NCI-H1092 treated with DMSO at 0.1 percent for 48 hours (cell line): ENCODE measurements at regions not wholly inside any gene's neighbourhood (a gene's known extent, or its start where the extent isn't known, plus 50 kb on each side); places are given as distances from the start of the nearest gene placed in this dataset.
"Not testable (repeated sequence)": the region's sequence is repeated elsewhere in the genome, so short reads cannot be mapped to it uniquely, and the experiment has no call there.

Experiments
- DNase-seq: peaks from one replicate; lab custom pipeline; 2025; lab: John Stamatoyannopoulos, UW

DNA sequence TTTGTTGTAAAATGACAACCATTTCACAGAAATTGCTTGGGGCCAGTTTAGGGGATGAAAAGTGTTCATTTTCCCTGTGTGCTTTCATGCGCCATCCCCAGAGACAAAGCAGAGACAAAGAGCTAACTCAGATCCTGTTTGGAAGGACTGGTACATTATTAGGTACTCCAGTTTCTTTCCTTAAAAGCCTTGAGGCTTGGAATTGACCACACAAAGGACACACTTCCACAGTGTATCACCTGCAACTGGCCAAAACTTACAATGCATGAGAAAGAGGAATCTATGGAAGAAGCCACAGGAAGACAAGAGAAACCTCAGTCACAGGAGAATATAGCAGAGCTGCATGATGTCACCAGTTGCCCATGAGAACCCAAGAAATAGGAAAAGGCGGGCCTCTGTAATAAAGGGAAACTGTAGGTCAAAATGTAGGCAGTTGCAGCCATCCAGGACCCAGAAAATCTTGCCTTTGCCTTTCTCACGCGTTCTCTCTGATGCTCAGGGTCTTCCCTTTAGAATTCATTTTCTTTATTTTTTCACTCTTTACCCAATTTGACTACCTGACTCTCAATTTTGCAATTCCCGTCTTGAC lies 339.0 kb downstream of the RMST start:
- DNase-seq: no peak

- no peak for DNase-seq
These were observed 342.5 kb downstream of the RMST start for GRCh38 chr12:97805146-97805545.

DNA sequence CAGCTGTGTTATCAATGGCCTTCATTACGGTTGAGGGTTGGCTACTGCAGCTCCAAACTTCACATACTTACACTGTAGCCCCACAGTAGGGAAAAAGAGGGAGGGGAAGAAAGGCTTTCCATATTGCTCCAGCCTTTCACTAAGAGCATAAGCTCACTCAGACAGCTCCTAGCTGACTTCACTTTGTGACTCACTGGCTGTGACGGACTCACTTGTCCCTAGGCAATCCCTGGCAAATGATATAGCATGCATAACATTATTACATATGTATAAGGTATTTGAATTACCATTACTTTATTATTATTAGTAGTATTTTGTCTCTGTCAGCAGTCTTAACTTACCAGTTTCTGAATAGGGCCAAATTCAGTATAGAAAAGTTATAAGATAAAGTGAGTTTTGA lies 350.7 kb downstream of the RMST start:
- no peak for DNase-seq

GRCh38 chr12:97821806-97822205 lies 359.2 kb downstream of the RMST start:
- DNase-seq: no peak

- DNase-seq: no peak
These were observed 372.9 kb downstream of the RMST start for GRCh38 chr12:97835541-97835940.

DNA sequence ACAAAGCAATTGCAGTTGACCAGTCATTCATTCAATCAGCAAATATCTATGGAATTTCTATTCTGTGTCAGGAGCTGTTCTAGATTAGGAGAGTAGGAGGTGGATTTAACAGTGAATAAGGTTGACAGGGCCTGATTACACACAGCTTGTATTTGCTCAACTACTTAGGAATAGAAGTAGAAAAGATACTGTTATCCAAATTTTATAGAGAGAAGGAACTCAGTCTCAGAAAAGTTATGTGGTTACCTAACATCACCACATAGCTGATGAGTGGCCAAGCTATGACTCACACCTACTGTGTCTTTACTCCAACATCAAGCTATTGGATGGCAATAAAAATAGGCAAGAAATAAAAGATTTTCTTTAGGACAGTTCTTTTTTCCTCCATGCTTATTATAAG lies 374.8 kb downstream of the RMST start:
- DNase-seq: no peak

GRCh38 chr12:97848051-97848450 lies 385.4 kb downstream of the RMST start:
- no peak for DNase-seq

DNA sequence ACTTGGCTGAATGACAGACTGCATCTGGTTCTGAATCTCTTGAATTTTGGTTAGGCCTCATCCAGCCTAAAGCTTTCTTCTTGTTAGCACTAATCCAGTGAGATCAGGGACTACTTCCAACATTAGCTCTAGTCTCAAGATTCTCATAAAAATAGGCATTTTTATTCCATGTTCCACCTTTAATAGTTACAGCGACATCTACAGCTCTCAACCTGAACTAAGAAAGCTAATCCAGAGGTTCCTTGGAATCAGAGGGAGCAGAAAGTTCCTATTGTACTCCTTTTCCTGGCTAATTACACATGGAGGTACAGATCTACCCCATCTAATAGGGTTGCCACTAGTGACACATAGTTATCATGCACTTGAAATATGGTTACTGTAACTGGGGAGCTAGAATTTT lies 391.9 kb downstream of the RMST start:
- no peak for DNase-seq

GRCh38 chr12:97862072-97862471 lies 399.5 kb downstream of the RMST start:
- no peak for DNase-seq

GRCh38 chr12:97875064-97875463 lies 412.5 kb downstream of the RMST start:
- DNase-seq: no peak

- no peak for DNase-seq
These were observed 414.2 kb downstream of the RMST start for GRCh38 chr12:97876780-97877179.

DNA sequence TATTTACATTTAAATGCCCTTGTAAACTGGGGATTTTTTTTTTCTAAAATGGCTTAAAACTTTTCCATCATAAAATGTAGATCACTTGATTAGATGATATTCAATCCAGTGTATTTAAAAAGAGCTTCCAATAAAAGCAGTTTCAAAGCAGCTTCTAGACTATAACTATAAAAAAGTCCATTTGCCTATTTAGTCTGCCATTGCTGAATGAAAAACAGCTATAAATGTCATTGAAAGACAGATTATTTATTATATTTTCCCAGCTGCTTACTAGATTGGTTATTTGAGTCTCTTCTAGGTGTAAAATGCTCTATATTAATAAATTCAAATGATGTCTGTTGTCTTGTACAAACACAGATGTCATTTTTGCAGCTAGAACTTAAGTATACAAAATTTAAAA lies 414.8 kb downstream of the RMST start:
- DNase-seq: no peak

DNA sequence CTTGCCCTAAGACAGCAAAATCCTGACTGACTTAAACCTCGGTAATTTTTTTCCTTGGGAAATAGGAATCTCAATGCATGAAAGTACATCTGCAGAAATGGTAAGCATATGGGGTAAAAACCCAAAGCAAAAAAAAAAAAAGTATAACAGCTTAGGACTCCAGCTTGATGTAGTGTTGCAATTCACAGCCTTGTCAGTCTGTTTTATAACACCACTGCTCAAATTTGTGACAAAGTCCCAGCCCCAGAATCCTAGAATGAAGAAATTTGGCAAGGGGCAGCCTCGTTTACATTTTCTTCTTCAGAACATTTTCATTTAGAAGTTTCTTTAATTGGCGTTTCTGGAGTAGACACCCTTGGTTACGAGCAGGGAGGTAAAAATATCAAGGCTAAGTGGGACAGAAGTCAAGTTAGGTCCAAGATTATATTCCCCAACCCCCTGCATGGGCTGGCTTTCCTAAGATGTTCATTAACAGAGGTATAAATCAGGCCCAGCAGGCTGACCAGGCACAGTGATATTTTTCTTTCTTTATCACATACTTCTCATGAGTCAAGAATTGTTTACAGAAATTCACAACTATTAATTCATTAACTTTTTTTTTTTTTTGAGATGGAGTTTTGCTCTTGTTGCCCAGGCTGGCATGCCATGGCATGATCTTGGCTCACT lies 424.0 kb downstream of the RMST start:
- DNase-seq: no peak

- not testable (repeated sequence) for DNase-seq
These were observed 435.3 kb downstream of the RMST start for GRCh38 chr12:97897881-97898280.

GRCh38 chr12:97899529-97899928 lies 436.9 kb downstream of the RMST start:
- DNase-seq: no peak

DNA sequence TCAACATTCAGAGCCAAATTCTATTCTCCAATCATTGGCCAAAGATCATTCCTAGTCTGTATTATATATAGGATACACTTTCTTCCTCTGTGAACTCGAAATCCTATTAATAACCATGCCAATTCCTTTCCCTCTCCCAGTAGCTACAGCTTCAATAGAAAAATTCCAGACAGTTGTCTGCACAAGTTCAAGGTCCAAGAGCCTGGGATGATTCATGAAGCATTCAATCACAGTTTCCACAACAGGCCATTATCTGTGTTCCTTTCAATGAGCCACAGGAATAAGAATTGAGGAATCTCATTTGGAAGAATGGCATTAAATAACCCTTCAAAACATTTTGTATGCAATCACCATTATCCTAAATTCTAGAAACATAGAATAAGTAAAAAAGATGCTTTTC lies 437.4 kb downstream of the RMST start:
- no peak for DNase-seq

DNA sequence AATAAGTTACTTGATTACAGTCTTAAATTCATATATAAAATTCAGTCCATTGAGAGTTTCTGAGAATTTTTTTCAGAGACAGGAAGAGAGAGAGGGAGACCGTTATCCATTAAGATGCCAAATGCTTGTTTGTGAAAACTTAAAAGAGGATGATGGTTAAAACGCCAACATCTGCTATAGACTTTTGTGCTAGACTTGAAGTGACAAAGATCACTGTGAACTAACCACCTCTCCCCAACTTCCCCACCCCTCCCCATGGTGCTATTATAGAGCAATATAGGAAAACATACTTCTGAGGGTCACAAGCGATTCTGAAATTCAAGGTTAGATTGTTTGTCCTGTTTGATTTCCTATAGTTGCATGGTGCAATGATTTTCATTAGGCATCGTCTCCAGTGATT lies 440.8 kb downstream of the RMST start:
- no peak for DNase-seq

DNA sequence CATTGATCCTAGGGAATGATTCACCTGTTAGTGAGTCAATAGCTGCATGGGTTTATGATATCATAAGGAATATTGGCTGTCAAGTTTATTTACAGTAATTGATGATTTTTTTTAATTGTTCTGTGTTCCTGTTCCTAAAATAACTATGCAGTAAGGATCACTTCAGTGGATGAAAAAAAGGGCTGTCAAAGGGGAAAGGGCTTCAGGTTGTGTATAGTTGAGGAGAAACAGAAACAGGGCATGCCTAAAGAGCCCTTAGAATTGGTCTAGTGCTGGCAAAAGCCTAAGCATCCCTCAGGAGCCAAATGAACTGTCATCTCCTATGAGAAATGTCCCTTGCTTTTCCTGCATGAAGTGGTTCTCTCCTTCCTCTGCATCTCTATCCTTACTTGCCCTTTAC lies 444.9 kb downstream of the RMST start:
- no peak for DNase-seq

DNA sequence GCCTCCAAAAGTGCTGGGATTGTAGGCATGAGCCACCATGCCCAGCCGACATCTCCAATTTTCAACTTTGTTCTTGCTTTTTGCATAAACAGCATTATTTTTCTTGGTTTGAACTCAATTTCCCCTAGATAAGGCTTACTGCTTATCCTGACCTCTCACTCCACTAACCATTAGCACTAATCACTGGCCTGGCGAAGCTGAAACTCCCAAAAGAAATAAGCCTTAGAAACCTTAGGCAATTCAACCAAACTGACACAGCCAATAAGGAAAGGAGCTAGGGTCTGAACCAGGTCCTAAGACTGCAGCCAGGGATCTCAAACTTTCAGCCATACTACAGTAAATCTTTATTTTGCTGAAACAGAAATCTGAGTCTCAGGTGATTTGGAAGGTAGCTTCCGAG lies 448.0 kb downstream of the RMST start:
- DNase-seq: no peak

GRCh38 chr12:97912943-97913342 lies 450.3 kb downstream of the RMST start:
- no peak for DNase-seq

GRCh38 chr12:97921979-97922722 lies 459.5 kb downstream of the RMST start:
- DNase-seq: no peak

GRCh38 chr12:97923546-97923945 lies 460.9 kb downstream of the RMST start:
- DNase-seq: no peak

DNA sequence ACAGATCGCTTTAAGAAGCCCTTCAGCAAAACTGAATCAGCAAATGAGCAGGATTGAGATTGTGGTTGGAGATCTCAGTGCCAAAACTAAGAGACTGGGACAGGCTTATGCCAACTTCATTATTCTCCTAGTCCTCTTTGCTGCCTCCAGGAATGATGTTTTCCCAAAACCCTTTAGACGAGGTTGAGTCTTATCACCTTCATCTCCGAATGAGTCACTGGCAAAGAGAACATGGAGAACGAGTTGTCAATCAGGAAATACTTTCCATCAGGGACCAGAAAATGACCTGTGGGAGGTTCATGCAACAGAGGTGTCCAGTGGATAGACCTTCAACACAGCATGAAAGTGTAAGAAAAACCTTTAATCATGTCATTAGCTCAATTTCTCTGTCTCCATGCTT lies 461.5 kb downstream of the RMST start:
- no peak for DNase-seq

GRCh38 chr12:97927977-97928376 lies 465.4 kb downstream of the RMST start:
- DNase-seq: no peak
